ENCODE measurements at regions not wholly inside any gene's neighbourhood (a gene's known extent, or its start where the extent isn't known, plus 50 kb on each side); places are given as distances from the start of the nearest gene placed in this dataset.
"Not testable (repeated sequence)": the region's sequence is repeated elsewhere in the genome, so short reads cannot be mapped to it uniquely, and the experiment has no call there.

GRCh38 chr6:147974376-147974775, 368.3 kb upstream of the SASH1 start:
- no peak for DNase-seq (ENCODE audit: low read depth in 2 of 2)

GRCh38 chr6:147977851-147978465, 364.7 kb upstream of the SASH1 start:
- DNase-seq (ENCODE audit: low read depth in 2 of 2), result no peak

GRCh38 chr6:147979966-147980365, 362.7 kb upstream of the SASH1 start:
- DNase-seq (ENCODE audit: low read depth in 2 of 2), result no peak

- no peak for DNase-seq (ENCODE audit: low read depth in 2 of 2)
These were observed 358.9 kb upstream of the SASH1 start for GRCh38 chr6:147983581-147984366.

- no peak for DNase-seq (ENCODE audit: low read depth in 2 of 2)
These were observed 355.8 kb upstream of the SASH1 start for GRCh38 chr6:147986846-147987245.

GRCh38 chr6:147990159-147990558, 352.5 kb upstream of the SASH1 start:
- no peak for DNase-seq (ENCODE audit: low read depth in 2 of 2)

GRCh38 chr6:147991961-147992360, 350.7 kb upstream of the SASH1 start:
- DNase-seq (ENCODE audit: low read depth in 2 of 2), result no peak

GRCh38 chr6:147999001-147999540, 343.6 kb upstream of the SASH1 start:
- no peak for DNase-seq (ENCODE audit: low read depth in 2 of 2)

- DNase-seq (ENCODE audit: low read depth in 2 of 2), result no peak
These were observed 340.6 kb upstream of the SASH1 start for GRCh38 chr6:148001844-148002642.

- DNase-seq (ENCODE audit: low read depth in 2 of 2), result no peak
These were observed 338.0 kb upstream of the SASH1 start for GRCh38 chr6:148004651-148005050.

GRCh38 chr6:148005806-148006205, 336.8 kb upstream of the SASH1 start:
- no peak for DNase-seq (ENCODE audit: low read depth in 2 of 2)

- not testable (repeated sequence) for DNase-seq (ENCODE audit: low read depth in 2 of 2)
These were observed 332.1 kb upstream of the SASH1 start for GRCh38 chr6:148010516-148010915.

- no peak for DNase-seq (ENCODE audit: low read depth in 2 of 2)
These were observed 326.6 kb upstream of the SASH1 start for GRCh38 chr6:148016013-148016412.

- no peak for DNase-seq (ENCODE audit: low read depth in 2 of 2)
These were observed 321.5 kb upstream of the SASH1 start for GRCh38 chr6:148021165-148021564.

GRCh38 chr6:148021699-148022098, 320.9 kb upstream of the SASH1 start:
- DNase-seq (ENCODE audit: low read depth in 2 of 2), result no peak

GRCh38 chr6:148022279-148022678, 320.4 kb upstream of the SASH1 start:
- DNase-seq (ENCODE audit: low read depth in 2 of 2), result not testable (repeated sequence)

GRCh38 chr6:148027201-148027600, 315.4 kb upstream of the SASH1 start:
- DNase-seq (ENCODE audit: low read depth in 2 of 2), result no peak

GRCh38 chr6:148035806-148036390, 306.7 kb upstream of the SASH1 start:
- DNase-seq (ENCODE audit: low read depth in 2 of 2), result no peak

- DNase-seq (ENCODE audit: low read depth in 2 of 2), result no peak
These were observed 305.1 kb upstream of the SASH1 start for GRCh38 chr6:148037496-148037895.

GRCh38 chr6:148041546-148041945, 301.1 kb upstream of the SASH1 start:
- DNase-seq (ENCODE audit: low read depth in 2 of 2), result no peak

- DNase-seq (ENCODE audit: low read depth in 2 of 2), result no peak
These were observed 300.1 kb upstream of the SASH1 start for GRCh38 chr6:148042536-148042935.

- no peak for DNase-seq (ENCODE audit: low read depth in 2 of 2)
These were observed 298.3 kb upstream of the SASH1 start for GRCh38 chr6:148044261-148044751.
